HUES6 (cell line): ENCODE measurements at regions not wholly inside any gene's neighbourhood (a gene's known extent, or its start where the extent isn't known, plus 50 kb on each side); places are given as distances from the start of the nearest gene placed in this dataset.
"Not testable (repeated sequence)": the region's sequence is repeated elsewhere in the genome, so short reads cannot be mapped to it uniquely, and the experiment has no call there.

Experiments used
- H3K27ac ChIP-seq: 2 replicates; pipeline ENCODE4 v1.7.0; 2013; ENCODE audit warnings: low read depth, mild to moderate bottlenecking, low read length, inconsistent platforms
- H3K27me3 ChIP-seq: 2 replicates; pipeline ENCODE4 v1.6.1; 2013; ENCODE audit warnings: low read length; ENCODE audit not compliant: control insufficient read depth, insufficient read depth
- H3K36me3 ChIP-seq: 2 replicates; pipeline ENCODE4 v1.6.1; 2013; ENCODE audit warnings: low read length; ENCODE audit not compliant: control insufficient read depth, insufficient read depth
- H3K4me1 ChIP-seq: 2 replicates; pipeline ENCODE4 v1.6.1; 2013; ENCODE audit warnings: low read length; ENCODE audit not compliant: control insufficient read depth, insufficient read depth
- H3K4me3 ChIP-seq: 2 replicates; pipeline ENCODE4 v1.5.1; 2013; ENCODE audit warnings: low read depth, low read length
- H3K9ac ChIP-seq: one replicate; pipeline ENCODE4 v1.6.1; 2013; ENCODE audit warnings: mild to moderate bottlenecking, low read length
- H3K9me3 ChIP-seq: 2 replicates; pipeline ENCODE4 v1.6.1; 2013; ENCODE audit warnings: low read depth, low read length; ENCODE audit not compliant: control insufficient read depth, insufficient read depth

DNA sequence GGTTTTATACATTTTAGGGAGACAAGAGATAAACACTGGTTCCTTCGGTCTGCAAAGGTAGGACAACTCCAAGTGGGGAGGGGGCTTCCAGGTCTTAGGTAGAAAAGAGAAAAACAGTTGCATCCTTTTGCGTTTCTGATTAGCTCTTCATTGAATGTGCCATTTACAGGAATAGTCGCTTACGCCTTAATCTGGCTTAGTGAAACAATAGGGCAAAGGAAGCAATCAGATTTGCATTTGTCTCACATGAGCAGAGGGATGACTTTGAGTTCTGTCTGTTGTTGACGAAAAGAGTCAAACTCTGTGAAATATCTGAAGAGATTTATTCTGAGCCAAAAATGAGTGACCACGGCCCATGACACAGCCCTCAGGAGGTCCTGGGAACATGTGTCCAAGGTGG, 166.0 kb upstream of the ATP10A start:
- H3K9ac ChIP-seq, result no peak overlapping the region
- no peak overlapping the region for H3K27ac ChIP-seq
- no peaks in the 10 kb centered on the region for H3K36me3 ChIP-seq
- H3K4me3 ChIP-seq, result no peak overlapping the region
- H3K27me3 ChIP-seq, result no peaks in the 10 kb centered on the region
- H3K4me1 ChIP-seq, result peaks cover 8% of the 10 kb centered on the region
- H3K9me3 ChIP-seq, result no peaks in the 10 kb centered on the region

DNA sequence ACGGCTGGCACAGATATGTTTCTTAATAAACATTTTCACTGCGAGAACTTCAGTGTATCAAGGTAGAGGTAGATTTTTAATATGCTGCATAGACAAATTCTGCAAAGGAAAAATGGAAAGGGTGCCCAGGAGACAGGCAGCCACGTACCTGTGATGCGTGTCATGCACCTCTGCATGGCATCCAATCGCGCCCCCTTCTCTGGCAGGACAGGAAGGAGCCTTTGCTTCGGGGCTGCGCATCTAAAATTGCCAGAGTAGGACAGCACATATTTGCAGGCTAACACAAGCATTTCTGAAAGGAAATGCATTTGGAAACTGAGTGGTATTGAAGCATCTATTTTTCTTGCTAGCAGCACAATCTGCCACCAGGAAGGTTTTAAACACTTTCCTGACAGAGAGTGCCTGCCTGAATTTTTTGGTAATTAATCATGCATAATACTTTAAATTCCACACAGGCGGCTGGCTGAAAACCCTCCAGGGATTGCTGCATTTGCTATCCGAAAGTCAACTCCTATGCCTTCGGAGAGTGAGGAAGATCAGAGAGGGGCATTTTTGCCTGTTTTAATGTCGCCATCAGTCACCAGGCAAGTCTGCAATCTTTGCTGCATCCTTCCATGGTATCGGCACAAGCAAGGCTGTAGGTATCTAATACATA, 165.1 kb upstream of the ATP10A start:
- H3K27ac ChIP-seq, result no peak overlapping the region
- no peaks in the 10 kb centered on the region for H3K36me3 ChIP-seq
- H3K4me1 ChIP-seq, result peaks cover 8% of the 10 kb centered on the region
- no peaks in the 10 kb centered on the region for H3K27me3 ChIP-seq
- H3K9me3 ChIP-seq, result no peaks in the 10 kb centered on the region
- no peak overlapping the region for H3K9ac ChIP-seq
- H3K4me3 ChIP-seq, result no peak overlapping the region

DNA sequence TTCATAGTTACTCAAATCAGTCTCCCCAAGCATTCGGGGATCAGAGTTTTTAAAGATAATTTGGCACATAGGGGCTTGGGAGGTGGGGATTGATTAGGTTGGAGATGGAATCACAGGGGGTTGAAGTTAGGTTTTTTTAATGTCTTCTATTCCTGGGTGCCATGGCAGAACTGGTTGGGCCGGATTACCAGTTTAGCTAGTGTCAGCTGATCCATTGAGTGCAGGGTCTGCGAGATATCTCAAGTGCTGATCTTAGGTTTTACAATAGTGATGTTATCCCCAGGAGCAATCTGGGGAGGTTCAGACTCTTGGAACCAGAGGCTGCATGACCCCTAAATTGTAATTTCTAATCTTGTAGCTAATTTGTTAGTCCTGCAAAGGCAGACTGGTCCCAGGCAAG, 163.5 kb upstream of the ATP10A start:
- not testable (repeated sequence) for H3K27me3 ChIP-seq, H3K36me3 ChIP-seq, H3K4me3 ChIP-seq, H3K9ac ChIP-seq, H3K4me1 ChIP-seq, H3K27ac ChIP-seq, H3K9me3 ChIP-seq

DNA sequence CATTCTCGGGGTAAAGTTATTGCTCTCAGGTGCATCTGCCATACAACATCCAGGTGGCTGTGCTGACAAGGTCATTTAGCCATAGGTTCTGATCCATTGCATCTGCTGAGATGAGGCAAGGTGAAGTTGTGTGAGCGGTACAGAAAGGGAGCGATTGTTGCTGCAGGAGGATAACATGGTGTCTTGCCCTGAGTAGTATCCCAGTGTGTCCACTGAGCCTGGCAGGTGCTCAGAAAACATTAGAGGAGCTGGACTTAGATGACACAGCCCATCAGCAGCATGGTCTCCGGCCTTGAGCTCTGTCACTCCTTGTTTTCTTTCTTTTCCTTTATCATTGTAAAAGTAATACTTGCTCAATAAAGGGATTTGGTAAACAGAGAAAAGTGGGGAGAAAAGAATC, 161.1 kb upstream of the ATP10A start:
- no peaks in the 10 kb centered on the region for H3K27me3 ChIP-seq
- H3K27ac ChIP-seq, result no peak overlapping the region
- no peak overlapping the region for H3K9ac ChIP-seq
- H3K36me3 ChIP-seq, result no peaks in the 10 kb centered on the region
- H3K4me3 ChIP-seq, result no peak overlapping the region
- peaks cover 8% of the 10 kb centered on the region for H3K4me1 ChIP-seq
- no peaks in the 10 kb centered on the region for H3K9me3 ChIP-seq

DNA sequence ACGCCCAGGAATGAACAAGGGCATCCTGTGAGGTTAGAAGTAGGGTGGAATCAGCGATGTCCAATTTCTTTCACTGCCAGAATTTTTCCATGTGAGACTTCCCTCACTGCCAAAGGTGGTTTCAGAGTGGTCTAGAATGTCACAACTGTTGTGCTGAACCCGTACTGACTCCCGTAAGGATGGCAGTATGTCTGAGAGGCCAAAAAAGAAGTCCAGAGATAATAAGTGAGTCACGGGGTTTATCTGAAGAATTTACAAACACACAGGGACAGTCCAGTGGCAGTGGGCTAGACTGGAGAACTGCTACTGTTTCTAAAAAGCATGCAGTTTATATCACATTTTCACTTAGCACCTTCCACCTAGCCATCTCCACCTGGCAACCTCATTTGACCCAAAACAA, 160.6 kb upstream of the ATP10A start:
- peaks cover 8% of the 10 kb centered on the region for H3K4me1 ChIP-seq

DNA sequence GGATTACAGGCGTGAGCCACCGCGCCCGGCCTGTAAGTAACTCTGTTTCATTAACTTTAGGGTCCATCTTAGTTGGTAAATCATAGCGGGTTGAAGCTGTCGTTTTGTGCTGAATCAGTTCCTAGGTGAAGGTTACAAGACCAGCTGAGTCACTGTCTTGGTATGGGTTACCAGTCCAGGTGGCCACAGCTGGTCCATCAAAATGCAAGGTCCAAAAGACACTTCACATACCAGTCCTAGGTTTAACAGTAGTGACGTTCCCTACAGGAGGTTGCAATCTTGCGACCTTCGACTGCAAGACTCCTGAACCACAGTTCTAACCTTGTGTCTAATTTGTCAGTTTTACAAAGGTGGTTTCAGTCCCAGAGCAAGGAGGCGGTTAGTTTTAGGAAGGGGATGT, 160.1 kb upstream of the ATP10A start:
- no peak overlapping the region for H3K27ac ChIP-seq
- no peaks in the 10 kb centered on the region for H3K9me3 ChIP-seq
- H3K27me3 ChIP-seq, result no peaks in the 10 kb centered on the region
- H3K9ac ChIP-seq, result no peak overlapping the region
- H3K4me3 ChIP-seq, result no peak overlapping the region
- no peaks in the 10 kb centered on the region for H3K36me3 ChIP-seq
- peaks cover 3% of the 10 kb centered on the region for H3K4me1 ChIP-seq

More for the DNA sequence above, 160.6 kb upstream of the ATP10A start:
- no peak overlapping the region for H3K27ac ChIP-seq
- no peak overlapping the region for H3K4me3 ChIP-seq
- H3K36me3 ChIP-seq, result no peaks in the 10 kb centered on the region
- no peak overlapping the region for H3K9ac ChIP-seq
- no peaks in the 10 kb centered on the region for H3K9me3 ChIP-seq
- H3K27me3 ChIP-seq, result no peaks in the 10 kb centered on the region

DNA sequence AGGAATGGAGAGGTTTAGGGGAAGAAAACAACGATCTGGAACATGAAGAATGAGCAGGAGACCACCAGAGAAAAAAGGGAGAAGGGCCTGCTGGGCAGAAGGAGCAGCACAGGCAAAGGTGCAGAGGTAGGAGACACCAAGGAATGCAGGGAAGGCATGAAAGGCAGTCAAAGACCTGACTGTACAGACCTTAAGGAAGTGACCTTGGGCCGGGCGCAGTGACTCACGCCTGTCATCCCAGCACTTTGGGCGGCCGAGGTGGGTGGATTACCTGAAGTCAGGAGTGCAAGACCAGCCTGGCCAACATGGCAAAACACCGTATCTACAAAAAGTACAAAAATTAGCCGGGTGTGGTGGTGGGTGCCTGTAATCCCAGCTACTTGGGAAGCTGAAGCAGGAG, 157.7 kb upstream of the ATP10A start:
- no peaks in the 10 kb centered on the region for H3K9me3 ChIP-seq
- H3K4me3 ChIP-seq, result no peak overlapping the region
- H3K27ac ChIP-seq, result no peak overlapping the region
- H3K9ac ChIP-seq, result no peak overlapping the region
- no peaks in the 10 kb centered on the region; the same call in 1 of the 2 replicates for H3K4me1 ChIP-seq
- no peaks in the 10 kb centered on the region for H3K27me3 ChIP-seq
- no peaks in the 10 kb centered on the region for H3K36me3 ChIP-seq

DNA sequence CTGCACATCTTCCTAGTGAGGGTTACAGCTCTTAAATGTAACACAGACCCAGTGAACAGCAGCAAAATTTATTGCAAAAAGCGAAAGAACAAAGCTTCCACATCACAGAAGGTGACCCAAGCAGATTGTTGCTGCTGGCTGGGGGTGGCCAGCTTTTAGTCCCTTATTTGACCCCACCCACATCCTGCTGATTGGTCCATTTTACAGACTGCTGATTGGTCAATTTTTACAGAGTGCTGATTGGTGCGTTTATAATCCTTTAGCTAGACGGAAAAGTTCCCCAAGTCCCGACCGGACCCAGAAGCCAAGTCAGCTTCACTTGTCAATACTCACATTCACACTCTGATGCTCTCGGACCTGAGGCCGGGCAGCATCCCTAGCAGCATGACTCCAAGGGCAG, 154.5 kb upstream of the ATP10A start:
- Histone ChIP-seq H3K36me3 (no peaks in the 10 kb centered on the region), H3K27me3 (no peaks in the 10 kb centered on the region), H3K9ac (no peak overlapping the region), H3K27ac (no peak overlapping the region), H3K9me3 (no peaks in the 10 kb centered on the region), H3K4me1 (no peaks in the 10 kb centered on the region; the same call in 1 of the 2 replicates), H3K4me3 (no peak overlapping the region)

DNA sequence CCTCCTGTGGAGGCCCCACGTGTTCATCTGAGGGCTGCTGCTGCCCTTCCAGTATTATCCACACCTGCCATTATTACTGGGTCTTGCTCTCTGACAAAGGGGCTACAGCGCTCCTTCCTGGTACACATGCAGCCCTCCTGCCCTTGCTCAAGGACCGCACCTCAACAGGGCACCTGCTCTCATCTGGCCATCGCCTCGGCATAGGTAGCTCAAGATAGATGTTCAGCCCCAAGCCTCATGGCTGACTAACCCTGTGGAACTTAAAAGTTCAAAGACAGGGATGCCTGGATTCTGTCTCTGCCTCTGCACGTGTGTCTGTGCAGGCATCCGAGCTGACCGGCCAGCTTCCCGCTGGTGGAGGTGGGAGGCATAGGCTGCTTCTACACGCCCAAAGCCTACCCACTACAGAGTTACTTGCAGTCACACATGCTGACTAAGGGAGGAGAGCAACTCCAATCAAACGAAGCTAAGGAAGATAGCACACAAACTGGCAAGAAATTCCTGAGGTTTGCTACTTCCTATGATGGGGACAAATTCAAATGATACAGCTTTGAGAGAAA, 152.5 kb upstream of the ATP10A start:
- Histone ChIP-seq H3K9ac (no peak overlapping the region), H3K4me1 (no peaks in the 10 kb centered on the region; the same call in 1 of the 2 replicates), H3K27ac (no peak overlapping the region), H3K36me3 (no peaks in the 10 kb centered on the region), H3K27me3 (no peaks in the 10 kb centered on the region), H3K9me3 (no peaks in the 10 kb centered on the region), H3K4me3 (no peak overlapping the region)

DNA sequence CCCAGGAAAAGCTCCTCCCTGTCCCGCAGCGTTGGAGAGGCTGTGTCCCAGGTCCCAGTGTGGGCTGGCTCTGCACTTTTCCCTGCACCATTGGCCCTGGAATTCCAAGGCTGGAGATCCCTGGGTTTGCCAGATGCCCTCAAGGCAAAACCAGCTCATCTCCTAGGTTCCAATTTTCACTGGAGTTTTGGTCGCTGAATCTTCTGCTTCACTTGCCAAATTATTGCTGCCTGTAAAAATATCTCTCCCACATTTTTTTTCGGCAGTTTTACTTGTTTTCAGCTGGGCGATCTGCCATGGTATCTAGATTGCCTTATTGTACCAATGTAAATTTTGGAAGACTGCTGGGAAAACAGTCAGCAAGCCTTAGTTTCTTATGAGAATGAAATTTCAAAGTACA, 150.9 kb upstream of the ATP10A start:
- Histone ChIP-seq H3K27me3 (no peaks in the 10 kb centered on the region), H3K9ac (no peak overlapping the region), H3K27ac (no peak overlapping the region), H3K9me3 (no peaks in the 10 kb centered on the region), H3K4me1 (no peaks in the 10 kb centered on the region; the same call in 1 of the 2 replicates), H3K4me3 (no peak overlapping the region), H3K36me3 (no peaks in the 10 kb centered on the region)

DNA sequence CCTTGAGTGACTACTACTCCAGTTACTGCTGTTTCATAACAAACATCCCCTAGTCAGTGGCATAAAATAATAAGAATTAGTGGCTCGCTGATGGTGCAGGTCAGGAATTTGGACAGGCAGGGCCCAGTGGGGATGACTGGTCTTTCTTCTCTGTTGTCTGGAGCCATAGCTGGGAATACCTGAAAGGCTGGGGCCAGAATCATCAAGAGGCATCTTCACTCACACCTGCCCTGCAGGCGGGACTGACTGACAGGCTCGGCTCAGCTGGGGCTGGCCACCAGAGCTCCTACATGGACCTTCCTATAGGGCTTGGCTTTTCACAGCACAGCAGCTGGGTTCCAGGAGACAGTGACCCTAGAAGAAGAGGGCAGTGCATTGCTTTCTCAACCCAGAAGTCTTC, 148.8 kb upstream of the ATP10A start:
- Histone ChIP-seq H3K9ac (no peak overlapping the region), H3K27me3 (no peaks in the 10 kb centered on the region), H3K4me3 (no peak overlapping the region), H3K36me3 (no peaks in the 10 kb centered on the region), H3K27ac (no peak overlapping the region), H3K4me1 (no peaks in the 10 kb centered on the region; the same call in 1 of the 2 replicates), H3K9me3 (no peaks in the 10 kb centered on the region)
